ENCODE measurements at regions not wholly inside any gene's neighbourhood (a gene's known extent, or its start where the extent isn't known, plus 50 kb on each side); places are given as distances from the start of the nearest gene placed in this dataset.
A peak's percentile ranks its signal among the peaks of the same experiment; 100 is the strongest.

GRCh38 chr2:188000189-188000588, 291.5 kb upstream of the GULP1 start (continued):
- TF ChIP-seq TSHZ2 (CRISPR knock-in tag; IDR thresholded peaks at IDR 0.05) (no peak), OSR1 (CRISPR knock-in tag; IDR thresholded peaks at IDR 0.05) (no peak), PATZ1 (CRISPR knock-in tag; IDR thresholded peaks at IDR 0.05; ENCODE audit: borderline replicate concordance) (no peak), PPARA (CRISPR knock-in tag; IDR thresholded peaks at IDR 0.05; ENCODE audit: borderline replicate concordance) (no peak), RARB (CRISPR knock-in tag; IDR thresholded peaks at IDR 0.05) (no peak)

- TF ChIP-seq TCF4 (CRISPR knock-in tag; IDR thresholded peaks at IDR 0.05; ENCODE audit: borderline replicate concordance) = no peak
- no peak for TF ChIP-seq ESRRG (CRISPR knock-in tag; IDR thresholded peaks at IDR 0.05)
- no peak for TF ChIP-seq ZNF565 (CRISPR knock-in tag; conservative IDR thresholded peaks at IDR 0.05; ENCODE audit: low read depth)
- TF ChIP-seq BACH2 (CRISPR knock-in tag; IDR thresholded peaks at IDR 0.05; ENCODE audit: borderline replicate concordance) = no peak
- no peak for TF ChIP-seq TOX (CRISPR knock-in tag; IDR thresholded peaks at IDR 0.05; ENCODE audit: borderline replicate concordance)
- no peak for TF ChIP-seq ARNTL (CRISPR knock-in tag; IDR thresholded peaks at IDR 0.05; ENCODE audit: borderline replicate concordance, low read depth)
- no peak for TF ChIP-seq POU6F1 (CRISPR knock-in tag; IDR thresholded peaks at IDR 0.05; ENCODE audit: borderline replicate concordance, low read depth)
- no peak for TF ChIP-seq CSRNP3 (CRISPR knock-in tag; IDR thresholded peaks at IDR 0.05)
- TF ChIP-seq ZNF8 (CRISPR knock-in tag; IDR thresholded peaks at IDR 0.05) = no peak
- TF ChIP-seq ZFP3 (CRISPR knock-in tag; IDR thresholded peaks at IDR 0.05) = no peak
- no peak for TF ChIP-seq ZFP30 (CRISPR knock-in tag; IDR thresholded peaks at IDR 0.05)
- TF ChIP-seq CREB5 (CRISPR knock-in tag; IDR thresholded peaks at IDR 0.05; ENCODE audit: low read depth) = no peak
- TF ChIP-seq OSR1 (CRISPR knock-in tag; IDR thresholded peaks at IDR 0.05) = no peak
- no peak for TF ChIP-seq PATZ1 (CRISPR knock-in tag; IDR thresholded peaks at IDR 0.05; ENCODE audit: borderline replicate concordance)
- ATAC-seq = no peak
Measured at GRCh38 chr2:188003800-188004199, 287.9 kb upstream of the GULP1 start.

- TF ChIP-seq TCF4 (CRISPR knock-in tag; IDR thresholded peaks at IDR 0.05; ENCODE audit: borderline replicate concordance) (peak; percentile 79), ZFP3 (CRISPR knock-in tag; IDR thresholded peaks at IDR 0.05) (no peak)
- no peak for ATAC-seq
Measured at GRCh38 chr2:188013767-188014166, 277.9 kb upstream of the GULP1 start.

Data from SK-N-SH treated with all-trans-retinoic acid at 6 μM for 48 hours (cell line).